HEK293 (cell line): ENCODE measurements at regions not wholly inside any gene's neighbourhood (a gene's known extent, or its start where the extent isn't known, plus 50 kb on each side); places are given as distances from the start of the nearest gene placed in this dataset.

ENCODE experiments used
- CTCF ChIA-PET: fragments of 350-600 bp; formaldehyde crosslinking; extraction: SDS; loops from one replicate; lab custom pipeline; 2021; ENCODE audit warnings: antibody characterized with exemption; lab: Yijun Ruan, JAX
- POLR2A ChIA-PET: fragments of 300-600 bp; formaldehyde crosslinking; extraction: SDS; loops from one replicate; lab custom pipeline; 2020; ENCODE audit warnings: antibody characterized with exemption, inconsistent platforms; lab: Yijun Ruan, JAX
- H3K27ac ChIP-seq: fragments of 200-500 bp; sonication (Bioruptor generic); 2 replicates; pipeline ENCODE4 v1.5.1; 2014; ENCODE audit warnings: low read depth, low read length, control low read depth, inconsistent platforms; ENCODE audit errors: extremely low read depth
- H3K36me3 ChIP-seq, 2 experiments: fragments of 200-500 bp in 1 of 2; sonication (Bioruptor generic) in 1 of 2; 1 replicate in 1 of 2; 2 replicates in 1 of 2; pipeline ENCODE4 v1.5.1; 2014 to 2017; ENCODE audit warnings: inconsistent platforms in 2 of 2, low read length in 2 of 2; ENCODE audit not compliant: control insufficient read depth in 2 of 2, insufficient read depth in 1 of 2
- H3K4me1 ChIP-seq: fragments of 200-500 bp; sonication (Bioruptor generic); 2 replicates; pipeline ENCODE4 v1.5.1; 2014; ENCODE audit warnings: mild to moderate bottlenecking, low read length, inconsistent platforms; ENCODE audit not compliant: control insufficient read depth, insufficient read depth
- H3K4me3 ChIP-seq: 2 replicates; pipeline ENCODE4 v1.5.1; 2011; ENCODE audit warnings: low read depth, mild to moderate bottlenecking, control low read depth, low read length, moderate library complexity
- H3K9me3 ChIP-seq: fragments of 200-500 bp; sonication (Bioruptor generic); 2 replicates; pipeline ENCODE4 v1.5.1; 2014; ENCODE audit warnings: low read depth, low read length, inconsistent platforms; ENCODE audit not compliant: control insufficient read depth, insufficient read depth
- HIC1 ChIP-seq: fragments of 450-650 bp; formaldehyde crosslinking; IDR thresholded peaks from 2 replicates; pipeline ENCODE4 v1.5.1; 2016; ENCODE audit warnings: missing biosample characterization, missing genetic modification characterization
- HOXA7 ChIP-seq: sonication (generic); formaldehyde crosslinking; IDR thresholded peaks from 2 replicates; pipeline ENCODE4 v1.8.1; 2022; ENCODE audit warnings: missing genetic modification reagents, borderline replicate concordance
- HOXD13 ChIP-seq: sonication (generic); formaldehyde crosslinking; IDR thresholded peaks from 2 replicates; pipeline ENCODE4 v1.8.0; 2022; ENCODE audit warnings: missing genetic modification reagents, borderline replicate concordance
- PATZ1 ChIP-seq: fragments of 450-650 bp; formaldehyde crosslinking; IDR thresholded peaks from 2 replicates; pipeline ENCODE4 v1.5.1; 2016; ENCODE audit warnings: missing biosample characterization, missing genetic modification characterization
- RBAK ChIP-seq: fragments of 450-650 bp; formaldehyde crosslinking; IDR thresholded peaks from 2 replicates; pipeline ENCODE4 v1.5.1; 2016; ENCODE audit warnings: missing biosample characterization, missing genetic modification characterization
- SCRT2 ChIP-seq: fragments of 450-650 bp; formaldehyde crosslinking; IDR thresholded peaks from 2 replicates; pipeline ENCODE4 v1.5.1; 2016; ENCODE audit warnings: missing biosample characterization, missing genetic modification characterization
- ZBTB21 ChIP-seq: fragments of 450-650 bp; formaldehyde crosslinking; IDR thresholded peaks from 2 replicates; pipeline ENCODE4 v1.5.1; 2017; ENCODE audit warnings: missing biosample characterization, missing genetic modification characterization
- ZBTB26 ChIP-seq: fragments of 450-650 bp; formaldehyde crosslinking; optimal IDR thresholded peaks from 2 replicates; pipeline ENCODE3; 2016; ENCODE audit warnings: missing biosample characterization, mild to moderate bottlenecking, missing genetic modification characterization
- ZBTB6 ChIP-seq: fragments of 450-650 bp; formaldehyde crosslinking; IDR thresholded peaks from 2 replicates; pipeline ENCODE4 v1.5.1; 2017; ENCODE audit warnings: missing biosample characterization, missing genetic modification characterization
- ZBTB7A ChIP-seq: fragments of 450-650 bp; formaldehyde crosslinking; IDR thresholded peaks from 2 replicates; pipeline ENCODE4 v1.5.1; 2016; ENCODE audit warnings: low read depth, missing biosample characterization, missing genetic modification characterization
- ZNF121 ChIP-seq: fragments of 450-650 bp; formaldehyde crosslinking; IDR thresholded peaks from 2 replicates; pipeline ENCODE4 v1.5.1; 2016; ENCODE audit warnings: missing biosample characterization, missing genetic modification characterization
- ZNF211 ChIP-seq: fragments of 450-650 bp; formaldehyde crosslinking; IDR thresholded peaks from 2 replicates; pipeline ENCODE4 v1.5.1; 2016; ENCODE audit warnings: low read depth, missing biosample characterization, missing genetic modification characterization
- ZNF214 ChIP-seq: fragments of 450-650 bp; formaldehyde crosslinking; IDR thresholded peaks from 2 replicates; pipeline ENCODE4 v1.5.1; 2017; ENCODE audit warnings: missing biosample characterization, mild to moderate bottlenecking, missing genetic modification characterization, borderline replicate concordance
- ZNF274 ChIP-seq, 2 experiments: fragments of 200-500 bp in 1 of 2; fragments of 450-650 bp in 1 of 2; sonication (Bioruptor generic) in 1 of 2; formaldehyde crosslinking in 1 of 2; IDR thresholded peaks; 2 replicates each; pipeline versions ENCODE4 v1.5.1 to v1.6.1; 2014 to 2016; ENCODE audit warnings: borderline replicate concordance in 1 of 2, inconsistent platforms in 1 of 2, low read length in 1 of 2, missing biosample characterization in 1 of 2, missing genetic modification characterization in 1 of 2
- ZNF350 ChIP-seq: fragments of 450-650 bp; formaldehyde crosslinking; IDR thresholded peaks from 2 replicates; pipeline ENCODE4 v1.5.0; 2017; ENCODE audit warnings: missing biosample characterization, mild to moderate bottlenecking, missing genetic modification characterization
- ZNF423 ChIP-seq: fragments of 450-650 bp; formaldehyde crosslinking; IDR thresholded peaks from 2 replicates; pipeline ENCODE4 v1.5.1; 2016; ENCODE audit warnings: missing biosample characterization, missing genetic modification characterization
- ZNF48 ChIP-seq: fragments of 450-650 bp; formaldehyde crosslinking; IDR thresholded peaks from 2 replicates; pipeline ENCODE4 v1.5.1; 2016; ENCODE audit warnings: missing biosample characterization, missing genetic modification characterization
- ZNF488 ChIP-seq: fragments of 450-650 bp; formaldehyde crosslinking; IDR thresholded peaks from 2 replicates; pipeline ENCODE4 v1.5.1; 2016; ENCODE audit warnings: missing biosample characterization, missing genetic modification characterization
- ZNF521 ChIP-seq: fragments of 450-650 bp; formaldehyde crosslinking; IDR thresholded peaks from 2 replicates; pipeline ENCODE4 v1.5.1; 2017; ENCODE audit warnings: missing biosample characterization, mild to moderate bottlenecking, missing genetic modification characterization

GRCh38 chr6:112752305-112752704 is 405.2 kb downstream of the RFPL4B start (continued):
- TF ChIP-seq HOXD13 (CRISPR knock-in tag) (no peak), ZNF274 (IDR thresholded peaks at IDR 0.05; ENCODE audit: low read length) (no peak), ZNF274 (tag by site-specific recombination; IDR thresholded peaks at IDR 0.05; ENCODE audit: borderline replicate concordance) (no peak), HOXA7 (CRISPR knock-in tag) (no peak)

GRCh38 chr6:112752791-112753190 is 405.7 kb downstream of the RFPL4B start:
- CTCF ChIA-PET: interaction anchor here (1.3 kb wide), 1 partner anchor 25 kb away, joined by 3 read pairs; no protein-coding TSS in a partner anchor

GRCh38 chr6:112760831-112761230 is 413.7 kb downstream of the RFPL4B start:
- CTCF ChIA-PET: no interaction called here
- TF ChIP-seq ZNF488 (tag by site-specific recombination): no peak
- no peak overlapping the region for H3K4me3 ChIP-seq
- H3K4me1 ChIP-seq: no peaks in the 10 kb centered on the region
- no peak overlapping the region for H3K27ac ChIP-seq
- no peaks in the 10 kb centered on the region; the same call in 1 of the 2 replicates for H3K9me3 ChIP-seq
- POLR2A ChIA-PET: no interaction called here
- no peaks in the 10 kb centered on the region for H3K36me3 ChIP-seq

More at GRCh38 chr6:112752791-112753190, 405.7 kb downstream of the RFPL4B start:
- Histone ChIP-seq H3K4me3 (no peak overlapping the region), H3K4me1 (no peaks in the 10 kb centered on the region), H3K9me3 (no peaks in the 10 kb centered on the region), H3K27ac (no peak overlapping the region), H3K36me3 (no peaks in the 10 kb centered on the region)
- POLR2A ChIA-PET: no interaction called here
- TF ChIP-seq ZBTB7A (tag by site-specific recombination) (no peak), ZNF423 (tag by site-specific recombination) (no peak), ZNF121 (no peak), ZNF211 (tag by site-specific recombination) (no peak), ZNF48 (tag by site-specific recombination) (no peak), ZBTB21 (tag by site-specific recombination) (no peak), ZBTB26 (tag by site-specific recombination) (no peak)

- H3K4me1 ChIP-seq: no peaks in the 10 kb centered on the region
- POLR2A ChIA-PET: no interaction called here
- TF ChIP-seq ZNF350 (tag by site-specific recombination) (no peak), ZNF214 (tag by site-specific recombination) (no peak)
- TF ChIP-seq, all 188 proteins: peak for 0
- CTCF ChIA-PET: no interaction called here
- no peak overlapping the region for H3K4me3 ChIP-seq
- H3K36me3 ChIP-seq: no peaks in the 10 kb centered on the region
- no peaks in the 10 kb centered on the region; the same call in 1 of the 2 replicates for H3K9me3 ChIP-seq
- no peak overlapping the region for H3K27ac ChIP-seq
These were observed 414.6 kb downstream of the RFPL4B start for GRCh38 chr6:112761740-112762139.

- ChIA-PET CTCF (no interaction called here), POLR2A (no interaction called here)
- TF ChIP-seq ZBTB6 (tag by site-specific recombination) (no peak), SCRT2 (tag by site-specific recombination) (no peak), ZNF121 (no peak), PATZ1 (tag by site-specific recombination) (no peak), ZNF521 (tag by site-specific recombination) (no peak), RBAK (tag by site-specific recombination) (no peak), HIC1 (tag by site-specific recombination) (no peak)
These were observed 417.2 kb downstream of the RFPL4B start for GRCh38 chr6:112764377-112764776.

More at GRCh38 chr6:112764377-112764776, 417.2 kb downstream of the RFPL4B start:
- H3K27ac ChIP-seq: no peak overlapping the region
- H3K36me3 ChIP-seq: no peaks in the 10 kb centered on the region
- no peak overlapping the region for H3K4me3 ChIP-seq
- H3K4me1 ChIP-seq: no peaks in the 10 kb centered on the region
- no peaks in the 10 kb centered on the region; the same call in 1 of the 2 replicates for H3K9me3 ChIP-seq
